ENCODE measurements at regions not wholly inside any gene's neighbourhood (a gene's known extent, or its start where the extent isn't known, plus 50 kb on each side); places are given as distances from the start of the nearest gene placed in this dataset.

- no peak for TF ChIP-seq CTCF (IDR thresholded peaks at IDR 0.05; ENCODE audit: borderline replicate concordance, insufficient read depth, low read depth, low read length)
Measured at GRCh38 chr13:73850104-73850873, 283.9 kb downstream of the KLF12 start.

GRCh38 chr13:73849292-73849691, 284.9 kb downstream of the KLF12 start:
- TF ChIP-seq CTCF (IDR thresholded peaks at IDR 0.05; ENCODE audit: borderline replicate concordance, insufficient read depth, low read depth, low read length), result peak; percentile 38; the same call in 1 of the 2 replicates
- H3K4me3 ChIP-seq (ENCODE audit: low read depth, low read length), result no peak overlapping the region

More at GRCh38 chr13:73850104-73850873, 283.9 kb downstream of the KLF12 start:
- no peak overlapping the region for H3K4me3 ChIP-seq (ENCODE audit: low read depth, low read length)

DNA sequence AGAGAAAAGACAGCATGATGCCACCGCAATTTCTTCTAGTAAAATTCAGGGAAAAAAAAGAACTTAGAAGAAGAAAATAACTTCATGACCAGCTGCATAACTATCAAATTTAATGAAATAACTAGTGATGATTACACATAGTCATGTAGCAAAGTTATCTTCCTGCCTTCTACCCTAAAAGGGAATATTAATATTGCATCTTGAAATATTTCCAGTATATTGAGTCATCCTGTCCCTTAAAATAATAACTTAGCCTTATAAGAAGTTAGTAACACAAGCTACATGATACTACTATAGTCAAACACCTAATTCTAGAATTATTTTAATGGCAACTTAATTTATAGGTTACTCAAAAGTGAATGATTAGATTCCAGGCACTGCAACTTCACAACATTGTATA, 289.2 kb downstream of the KLF12 start:
- no peak for TF ChIP-seq CTCF (IDR thresholded peaks at IDR 0.05; ENCODE audit: borderline replicate concordance, insufficient read depth, low read depth, low read length)
- H3K4me3 ChIP-seq (ENCODE audit: low read depth, low read length), result no peak overlapping the region

DNA sequence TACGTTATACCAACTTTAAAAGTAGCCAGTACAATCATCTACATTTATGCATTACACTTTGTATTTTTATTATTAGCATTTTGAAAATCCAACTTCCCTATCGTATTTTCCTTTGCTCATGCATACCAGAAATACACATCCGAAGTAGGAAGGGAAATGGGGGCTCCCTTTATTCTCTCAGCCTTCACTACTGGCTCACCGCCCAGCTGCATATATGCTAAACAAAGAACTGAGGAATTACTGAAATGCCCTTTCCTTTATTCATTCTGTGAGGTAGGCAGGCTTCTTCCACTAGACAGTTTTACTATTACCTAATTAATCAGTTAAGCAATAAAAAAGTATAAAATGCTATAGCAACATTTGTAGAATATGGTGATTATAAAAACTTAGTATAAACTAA, 291.6 kb downstream of the KLF12 start:
- no peak for TF ChIP-seq CTCF (IDR thresholded peaks at IDR 0.05; ENCODE audit: borderline replicate concordance, insufficient read depth, low read depth, low read length)
- H3K4me3 ChIP-seq (ENCODE audit: low read depth, low read length), result no peak overlapping the region

GRCh38 chr13:73842184-73842583, 292.0 kb downstream of the KLF12 start:
- no peak overlapping the region for H3K4me3 ChIP-seq (ENCODE audit: low read depth, low read length)
- no peak for TF ChIP-seq CTCF (IDR thresholded peaks at IDR 0.05; ENCODE audit: borderline replicate concordance, insufficient read depth, low read depth, low read length)

- no peak for TF ChIP-seq CTCF (IDR thresholded peaks at IDR 0.05; ENCODE audit: borderline replicate concordance, insufficient read depth, low read depth, low read length)
- H3K4me3 ChIP-seq (ENCODE audit: low read depth, low read length), result no peak overlapping the region
Measured at GRCh38 chr13:73837147-73837546, 297.1 kb downstream of the KLF12 start.

DNA sequence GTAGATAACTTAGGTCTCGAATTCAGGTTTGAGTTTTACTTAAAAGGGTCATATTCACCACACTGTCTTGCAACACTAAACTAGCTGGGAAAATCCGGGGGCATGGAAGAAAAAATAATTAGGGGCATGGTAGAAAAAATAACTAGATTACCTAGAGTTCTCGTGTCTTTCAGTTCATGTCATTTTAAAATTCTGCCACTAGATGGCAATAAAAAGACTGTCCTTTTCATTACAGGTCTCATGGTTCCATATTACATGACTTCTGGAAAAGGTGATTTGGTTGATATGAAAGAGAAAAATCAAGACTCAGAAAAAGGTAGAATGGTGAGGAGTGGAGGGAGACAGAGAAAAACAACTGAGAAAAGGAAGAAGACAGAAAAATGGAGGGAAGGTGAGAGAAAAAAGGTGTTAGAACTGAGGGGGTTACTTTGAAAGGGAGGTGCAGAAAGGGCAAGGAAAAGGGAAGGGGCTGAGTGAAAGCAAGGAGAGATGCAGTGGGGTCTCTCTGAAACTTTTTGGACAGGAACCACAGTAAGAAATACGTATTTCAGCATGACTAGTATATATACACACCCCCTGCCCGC, 299.0 kb downstream of the KLF12 start:
- peak; percentile 28; the same call in 1 of the 2 replicates for TF ChIP-seq CTCF (IDR thresholded peaks at IDR 0.05; ENCODE audit: borderline replicate concordance, insufficient read depth, low read depth, low read length)
- no peak overlapping the region for H3K4me3 ChIP-seq (ENCODE audit: low read depth, low read length)

Measured in GM12875 (cell line).